GM06990 (cell line): ENCODE measurements at regions not wholly inside any gene's neighbourhood (a gene's known extent, or its start where the extent isn't known, plus 50 kb on each side); places are given as distances from the start of the nearest gene placed in this dataset.

Experiments used
- DNase-seq: peaks from one replicate; pipeline ENCODE4 v3.0.0-alpha.2; 2011; ENCODE audit not compliant: insufficient read length; ENCODE audit errors: extremely low read depth
- H3K27me3 ChIP-seq: replicated peaks from 2 replicates; pipeline ENCODE4 v1.6.0; 2011; ENCODE audit warnings: low read length; ENCODE audit not compliant: control insufficient read depth, insufficient read depth
- H3K36me3 ChIP-seq: 2 replicates; pipeline ENCODE4 v1.5.1; 2011; ENCODE audit warnings: low read length; ENCODE audit not compliant: control insufficient read depth, insufficient read depth
- H3K4me3 ChIP-seq: replicated peaks from 2 replicates; pipeline ENCODE4 v1.5.1; 2011; ENCODE audit warnings: low read depth, mild to moderate bottlenecking, control low read depth, low read length
- CTCF ChIP-seq: IDR thresholded peaks from 2 replicates; pipeline ENCODE4 v1.5.1; 2011; ENCODE audit warnings: low read length, control low read depth, mild to moderate bottlenecking, inconsistent platforms; ENCODE audit not compliant: insufficient read depth, poor library complexity, severe bottlenecking

DNA sequence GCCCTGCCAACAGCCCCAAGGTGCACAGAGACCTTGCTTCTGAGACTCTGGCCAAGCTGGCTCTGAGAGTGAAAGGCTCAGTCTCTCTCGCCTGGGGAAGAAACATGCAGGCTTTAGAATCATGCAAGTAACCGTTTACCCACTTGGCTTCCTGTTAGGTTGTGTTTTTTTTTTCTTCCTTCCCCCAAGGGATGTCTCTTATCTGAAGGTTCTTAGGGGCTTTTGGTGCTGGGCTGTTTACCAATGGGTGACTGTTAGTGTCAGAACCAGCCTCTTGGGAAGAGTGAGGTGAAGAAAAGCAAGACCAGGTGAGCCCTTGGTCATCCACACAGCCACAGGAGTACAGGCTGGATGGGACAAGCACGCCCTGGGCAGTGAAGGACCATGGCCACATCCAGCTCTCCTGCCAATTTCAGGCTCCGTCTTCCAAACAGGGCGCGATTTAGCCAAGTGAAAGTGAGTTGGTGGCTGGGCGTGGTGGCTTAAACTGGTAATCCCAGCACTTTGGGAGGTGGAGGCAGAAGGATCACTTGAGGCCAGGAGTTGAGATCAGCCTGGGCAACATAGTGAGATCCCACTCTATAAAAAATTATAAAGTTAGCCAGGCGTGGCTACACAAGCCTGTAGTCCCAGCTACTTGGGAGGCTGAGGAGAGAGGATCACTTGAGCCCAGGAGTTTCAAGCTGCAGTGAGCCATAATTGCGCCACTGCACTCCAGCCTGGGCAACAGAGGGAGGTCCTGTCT is 76.3 kb upstream of the CUX1 start:
- no peak for TF ChIP-seq CTCF
- peak; percentile 63 for DNase-seq
- Histone ChIP-seq H3K27me3 (no peaks in the 10 kb centered on the region), H3K36me3 (no peaks in the 10 kb centered on the region), H3K4me3 (0 out of 2 replicates have a peak overlapping the region, but pooled peaks have one; percentile 10)

- H3K4me3 ChIP-seq, result peak overlapping the region; percentile 62
- TF ChIP-seq CTCF, result peak; percentile 61
- H3K27me3 ChIP-seq, result no peaks in the 10 kb centered on the region
- H3K36me3 ChIP-seq, result no peaks in the 10 kb centered on the region
- DNase-seq, result peak; percentile 83
Measured at GRCh38 chr7:101743241-101743994, 74.0 kb upstream of the CUX1 start.

- no peak for DNase-seq
- no peaks in the 10 kb centered on the region for H3K36me3 ChIP-seq
- peak overlapping the region; percentile 62; the same call in 1 of the 2 replicates for H3K4me3 ChIP-seq
- TF ChIP-seq CTCF, result no peak
- H3K27me3 ChIP-seq, result no peaks in the 10 kb centered on the region
Measured at GRCh38 chr7:101743995-101744360, 73.4 kb upstream of the CUX1 start.

DNA sequence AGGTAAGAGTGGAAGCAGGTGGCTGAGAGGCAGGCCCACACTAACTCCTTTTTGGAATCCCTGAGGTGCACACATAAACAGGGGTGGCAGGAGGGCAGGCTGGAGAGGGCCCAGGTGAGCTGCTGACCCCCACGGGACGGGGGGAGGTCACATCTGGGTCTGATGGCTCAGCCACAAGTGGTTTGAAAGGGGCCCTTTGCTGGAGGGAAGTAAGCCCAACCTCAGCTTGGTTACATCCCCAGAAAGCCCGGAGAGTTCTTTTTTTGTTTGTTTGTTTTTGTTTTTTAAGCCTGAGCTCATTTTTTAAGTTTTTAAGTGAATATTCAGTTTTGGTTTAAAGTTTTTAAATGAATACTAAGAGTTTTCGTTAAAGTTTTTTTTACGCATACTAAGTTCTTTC is 72.8 kb upstream of the CUX1 start:
- DNase-seq, result peak; percentile 49
- Histone ChIP-seq H3K36me3 (no peaks in the 10 kb centered on the region), H3K27me3 (no peaks in the 10 kb centered on the region), H3K4me3 (no peak overlapping the region)
- TF ChIP-seq CTCF, result no peak

DNA sequence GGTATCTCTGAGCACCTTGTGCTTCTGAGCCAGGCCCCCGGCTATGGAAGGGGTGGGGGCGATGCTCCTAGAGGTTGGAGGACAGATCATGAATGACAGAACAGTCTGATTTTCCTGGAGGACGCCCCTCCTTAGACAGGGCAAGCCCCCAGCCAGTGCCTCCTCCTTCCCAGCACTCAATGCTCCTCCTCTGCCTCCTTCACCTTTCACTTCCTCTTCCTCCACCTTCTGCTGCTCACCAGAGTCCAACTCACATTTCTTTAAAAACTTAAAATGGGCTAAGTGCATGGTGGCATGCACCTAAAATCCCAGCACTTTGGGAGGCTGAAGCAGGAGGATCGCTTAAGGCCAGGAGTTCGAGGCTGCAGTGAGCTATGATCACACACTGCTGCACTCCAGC is 71.1 kb upstream of the CUX1 start:
- no peaks in the 10 kb centered on the region for H3K36me3 ChIP-seq
- H3K4me3 ChIP-seq, result no peak overlapping the region
- TF ChIP-seq CTCF, result no peak
- H3K27me3 ChIP-seq, result no peaks in the 10 kb centered on the region
- DNase-seq, result peak; percentile 32
